ENCODE measurements at regions not wholly inside any gene's neighbourhood (a gene's known extent, or its start where the extent isn't known, plus 50 kb on each side); places are given as distances from the start of the nearest gene placed in this dataset.
A peak's percentile ranks its signal among the peaks of the same experiment; 100 is the strongest.

GRCh38 chr4:41360214-41360920 is 103.6 kb downstream of the UCHL1 start:
- Histone ChIP-seq H3K4me1 (ENCODE audit: control insufficient read depth in 5 of 5, insufficient read depth in 5 of 5, low read length in 5 of 5) (peaks cover 4 to 47% (median 10%) of the 10 kb centered on the region in 5 donors), H3K9ac (ENCODE audit: insufficient read depth in 1 of 2, low read length in 2 of 2) (peak overlapping the region in 1 of 2 donors; percentile 32), H3K27me3 (ENCODE audit: control insufficient read depth in 3 of 3, insufficient read depth in 3 of 3, low read length in 2 of 3) (no peaks in the 10 kb centered on the region), H3K9me3 (ENCODE audit: control insufficient read depth in 4 of 4, insufficient read depth in 3 of 4, low read length in 3 of 4) (no peaks in the 10 kb centered on the region), H3K27ac (ENCODE audit: low read depth in 1 of 2, low read length in 1 of 2) (peak overlapping the region; percentile 90 to 92), H3K36me3 (ENCODE audit: control insufficient read depth in 4 of 4, insufficient read depth in 4 of 4, low read length in 4 of 4) (peaks cover 0 to under 1% (median 0%) of the 10 kb centered on the region in 4 donors), H3K4me3 (peak overlapping the region; percentile 85)
- TF ChIP-seq CTCF (IDR thresholded peaks at IDR 0.05; ENCODE audit: control extremely low read depth, extremely low read depth): no peak
- peak; percentile 83 to 90 (median 83) for DNase-seq
- 1 to 2% methylated on average over 56 to 92 of the region's 92 CpGs for WGBS, 2 donors
- peak; percentile 78 for ATAC-seq (ENCODE audit: insufficient read depth, low FRiP score)

- no peaks in the 10 kb centered on the region for H3K27me3 ChIP-seq (ENCODE audit: control insufficient read depth in 3 of 3, insufficient read depth in 3 of 3, low read length in 2 of 3)
- DNase-seq (peak; percentile 62 to 71 (median 68)), ATAC-seq (ENCODE audit: insufficient read depth, low FRiP score) (peak; percentile 15)
- peaks cover 0 to 3% (median 1%) of the 10 kb centered on the region in 4 donors for H3K36me3 ChIP-seq (ENCODE audit: control insufficient read depth in 4 of 4, insufficient read depth in 4 of 4, low read length in 4 of 4)
- peak overlapping the region; percentile 85 for H3K4me3 ChIP-seq
- 0 to 1% methylated on average over 63 to 64 of the region's 64 CpGs for WGBS, 2 donors
- H3K9me3 ChIP-seq (ENCODE audit: control insufficient read depth in 4 of 4, insufficient read depth in 3 of 4, low read length in 3 of 4): no peaks in the 10 kb centered on the region
- H3K9ac ChIP-seq (ENCODE audit: insufficient read depth in 1 of 2, low read length in 2 of 2): peak overlapping the region in 1 of 2 donors; percentile 82
- peaks cover 4 to 47% (median 10%) of the 10 kb centered on the region in 5 donors for H3K4me1 ChIP-seq (ENCODE audit: control insufficient read depth in 5 of 5, insufficient read depth in 5 of 5, low read length in 5 of 5)
- peak overlapping the region; percentile 90 to 92 for H3K27ac ChIP-seq (ENCODE audit: low read depth in 1 of 2, low read length in 1 of 2)
- TF ChIP-seq CTCF (IDR thresholded peaks at IDR 0.05; ENCODE audit: control extremely low read depth, extremely low read depth): no peak
Observed at GRCh38 chr4:41360921-41361793, 104.4 kb downstream of the UCHL1 start.

- WGBS, 2 donors: 23 to 24% methylated on average over 10 of the region's 10 CpGs
- H3K4me1 ChIP-seq (ENCODE audit: control insufficient read depth in 5 of 5, insufficient read depth in 5 of 5, low read length in 5 of 5): peaks cover 4 to 47% (median 10%) of the 10 kb centered on the region in 5 donors
- peak overlapping the region in 1 of 2 donors; percentile 82 for H3K9ac ChIP-seq (ENCODE audit: insufficient read depth in 1 of 2, low read length in 2 of 2)
- ATAC-seq (ENCODE audit: insufficient read depth, low FRiP score) (no peak), DNase-seq (peak in 1 of 3 donors; percentile 31)
- H3K36me3 ChIP-seq (ENCODE audit: control insufficient read depth in 4 of 4, insufficient read depth in 4 of 4, low read length in 4 of 4): peaks cover 0 to 3% (median 1%) of the 10 kb centered on the region in 4 donors
- H3K27ac ChIP-seq (ENCODE audit: low read depth in 1 of 2, low read length in 1 of 2): peak overlapping the region; percentile 90 to 92
- no peak for TF ChIP-seq CTCF (IDR thresholded peaks at IDR 0.05; ENCODE audit: control extremely low read depth, extremely low read depth)
- peak overlapping the region; percentile 85 for H3K4me3 ChIP-seq
- H3K27me3 ChIP-seq (ENCODE audit: control insufficient read depth in 3 of 3, insufficient read depth in 3 of 3, low read length in 2 of 3): no peaks in the 10 kb centered on the region
- no peaks in the 10 kb centered on the region for H3K9me3 ChIP-seq (ENCODE audit: control insufficient read depth in 4 of 4, insufficient read depth in 3 of 4, low read length in 3 of 4)
Observed at GRCh38 chr4:41361794-41362526, 105.2 kb downstream of the UCHL1 start.
